Fibroblast of the aortic adventitia (primary cell): ENCODE measurements at regions not wholly inside any gene's neighbourhood (a gene's known extent, or its start where the extent isn't known, plus 50 kb on each side); places are given as distances from the start of the nearest gene placed in this dataset.
"Not testable (repeated sequence)": the region's sequence is repeated elsewhere in the genome, so short reads cannot be mapped to it uniquely, and the experiment has no call there.

Experiments used
- DNase-seq: peaks from one replicate; pipeline ENCODE4 v3.0.0-alpha.2; 2010; ENCODE audit warnings: low read depth
- H3K4me3 ChIP-seq: 2 replicates; pipeline ENCODE4 v1.5.1; 2011; ENCODE audit warnings: low read depth, mild to moderate bottlenecking, control low read depth, low read length, moderate library complexity
- TF ChIP-seq, protein P1 (sequence below): IDR thresholded peaks from 2 replicates; pipeline ENCODE4 v1.5.1; 2011; ENCODE audit warnings: mild to moderate bottlenecking, low read length, control low read depth, inconsistent platforms; ENCODE audit not compliant: insufficient read depth

DNA sequence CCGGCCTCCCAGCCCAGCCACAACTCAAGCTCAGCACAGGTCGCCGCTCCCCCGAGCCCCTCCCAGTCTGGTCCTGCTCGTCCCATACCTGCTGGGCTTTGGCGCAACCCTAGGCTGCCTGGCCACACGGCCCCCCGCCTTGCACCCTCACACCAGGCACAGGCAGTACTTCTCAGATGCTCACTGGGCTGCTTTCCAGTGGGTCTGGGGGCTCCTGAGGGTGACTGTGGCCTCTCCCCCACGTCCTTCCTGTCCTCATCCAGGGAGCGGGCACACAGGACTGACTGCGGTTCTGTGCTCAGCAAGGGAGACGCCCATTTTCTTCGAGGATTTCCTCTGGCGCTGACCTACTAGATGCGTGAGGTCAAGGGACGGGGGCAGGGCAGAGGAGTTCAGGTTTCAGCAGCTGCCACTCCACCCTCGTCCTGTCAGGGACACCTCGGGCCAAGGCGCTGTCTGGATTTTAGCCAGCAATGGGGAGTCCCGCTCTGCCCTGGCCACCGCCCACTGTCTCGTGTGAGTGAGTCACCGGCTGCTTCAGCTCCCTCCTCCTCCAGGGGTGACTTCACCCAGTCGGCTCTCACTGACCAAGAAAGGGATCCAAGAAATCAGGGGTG lies 115.8 kb downstream of the NPIPB11 start:
- TF ChIP-seq, protein P1, sequence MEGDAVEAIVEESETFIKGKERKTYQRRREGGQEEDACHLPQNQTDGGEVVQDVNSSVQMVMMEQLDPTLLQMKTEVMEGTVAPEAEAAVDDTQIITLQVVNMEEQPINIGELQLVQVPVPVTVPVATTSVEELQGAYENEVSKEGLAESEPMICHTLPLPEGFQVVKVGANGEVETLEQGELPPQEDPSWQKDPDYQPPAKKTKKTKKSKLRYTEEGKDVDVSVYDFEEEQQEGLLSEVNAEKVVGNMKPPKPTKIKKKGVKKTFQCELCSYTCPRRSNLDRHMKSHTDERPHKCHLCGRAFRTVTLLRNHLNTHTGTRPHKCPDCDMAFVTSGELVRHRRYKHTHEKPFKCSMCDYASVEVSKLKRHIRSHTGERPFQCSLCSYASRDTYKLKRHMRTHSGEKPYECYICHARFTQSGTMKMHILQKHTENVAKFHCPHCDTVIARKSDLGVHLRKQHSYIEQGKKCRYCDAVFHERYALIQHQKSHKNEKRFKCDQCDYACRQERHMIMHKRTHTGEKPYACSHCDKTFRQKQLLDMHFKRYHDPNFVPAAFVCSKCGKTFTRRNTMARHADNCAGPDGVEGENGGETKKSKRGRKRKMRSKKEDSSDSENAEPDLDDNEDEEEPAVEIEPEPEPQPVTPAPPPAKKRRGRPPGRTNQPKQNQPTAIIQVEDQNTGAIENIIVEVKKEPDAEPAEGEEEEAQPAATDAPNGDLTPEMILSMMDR, result no peak
- peak; percentile 76 for DNase-seq
- H3K4me3 ChIP-seq, result no peak overlapping the region

DNA sequence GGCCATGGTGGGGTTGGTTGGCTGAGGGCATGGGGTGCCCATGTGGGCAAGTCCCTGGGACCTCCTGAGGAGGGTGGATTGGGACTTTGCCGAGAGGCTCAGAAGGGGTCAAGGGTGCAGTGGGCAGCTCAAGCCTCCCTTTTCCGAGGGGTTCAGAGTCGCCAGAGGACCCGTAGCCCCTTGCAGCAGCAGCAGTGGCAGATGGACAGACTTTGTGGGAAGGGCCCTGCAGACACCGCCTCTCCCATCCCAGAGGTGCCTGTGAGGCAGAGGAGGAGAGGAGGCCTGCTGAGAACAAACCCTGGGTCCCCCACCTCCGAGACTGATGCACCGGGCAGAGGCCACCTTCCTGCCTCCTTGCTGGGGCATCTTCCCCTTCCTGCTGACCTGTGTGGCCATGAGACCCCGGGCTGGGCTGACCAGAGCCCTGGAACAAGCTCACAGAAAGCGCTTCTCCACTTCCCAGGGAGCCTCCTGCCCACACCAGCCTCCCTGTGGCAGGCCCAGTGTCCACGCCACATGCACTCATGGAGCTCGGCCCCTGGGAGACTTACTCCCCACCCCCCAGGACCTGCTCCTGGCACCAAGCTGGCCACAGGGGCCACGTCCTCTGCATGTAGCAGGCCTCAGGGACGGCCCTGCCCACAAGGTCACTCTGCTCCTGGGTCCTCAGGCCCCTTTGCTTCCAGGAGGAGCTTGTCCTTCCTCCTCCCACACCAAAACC lies 116.8 kb downstream of the NPIPB11 start:
- not testable (repeated sequence) for DNase-seq

DNA sequence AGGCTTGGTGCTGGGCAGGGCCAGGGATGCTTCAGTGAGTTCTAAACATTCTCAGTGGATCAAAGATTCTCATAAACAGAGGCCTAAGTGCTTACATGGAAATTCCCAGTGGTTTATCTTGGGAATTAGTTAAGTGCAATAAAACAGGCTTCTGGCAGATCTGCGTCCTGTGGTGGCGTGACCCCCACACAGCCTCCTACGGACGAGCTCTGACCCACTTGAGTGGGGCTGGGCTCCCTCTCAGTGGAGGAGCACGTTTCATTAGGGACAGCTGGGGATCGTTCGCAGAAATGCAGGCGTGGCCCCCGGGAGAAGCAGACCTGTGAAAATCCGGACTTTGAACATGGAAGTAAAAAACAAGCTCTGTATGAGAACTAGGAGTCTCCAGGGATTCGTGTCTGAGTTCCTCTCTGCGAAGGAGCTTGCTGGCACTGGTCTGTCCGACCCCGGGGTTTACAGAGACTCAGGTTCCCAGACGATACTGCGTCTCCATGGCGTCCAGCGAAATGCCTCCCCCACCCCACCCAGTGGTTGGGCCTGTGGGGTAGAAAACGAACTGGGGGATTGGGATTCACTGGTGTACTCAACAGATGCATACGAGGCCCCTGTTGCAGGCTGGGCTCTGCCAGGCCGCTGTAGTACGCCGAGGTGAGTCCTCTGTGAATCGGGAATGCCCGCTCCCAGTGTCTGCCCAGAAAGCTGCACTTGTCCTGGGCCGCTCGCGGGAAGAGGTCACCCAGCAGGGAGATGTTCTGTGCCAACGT lies 117.6 kb downstream of the NPIPB11 start:
- not testable (repeated sequence) for DNase-seq, H3K4me3 ChIP-seq

More for the DNA sequence above, 116.8 kb downstream of the NPIPB11 start:
- H3K4me3 ChIP-seq, result not testable (repeated sequence)

DNA sequence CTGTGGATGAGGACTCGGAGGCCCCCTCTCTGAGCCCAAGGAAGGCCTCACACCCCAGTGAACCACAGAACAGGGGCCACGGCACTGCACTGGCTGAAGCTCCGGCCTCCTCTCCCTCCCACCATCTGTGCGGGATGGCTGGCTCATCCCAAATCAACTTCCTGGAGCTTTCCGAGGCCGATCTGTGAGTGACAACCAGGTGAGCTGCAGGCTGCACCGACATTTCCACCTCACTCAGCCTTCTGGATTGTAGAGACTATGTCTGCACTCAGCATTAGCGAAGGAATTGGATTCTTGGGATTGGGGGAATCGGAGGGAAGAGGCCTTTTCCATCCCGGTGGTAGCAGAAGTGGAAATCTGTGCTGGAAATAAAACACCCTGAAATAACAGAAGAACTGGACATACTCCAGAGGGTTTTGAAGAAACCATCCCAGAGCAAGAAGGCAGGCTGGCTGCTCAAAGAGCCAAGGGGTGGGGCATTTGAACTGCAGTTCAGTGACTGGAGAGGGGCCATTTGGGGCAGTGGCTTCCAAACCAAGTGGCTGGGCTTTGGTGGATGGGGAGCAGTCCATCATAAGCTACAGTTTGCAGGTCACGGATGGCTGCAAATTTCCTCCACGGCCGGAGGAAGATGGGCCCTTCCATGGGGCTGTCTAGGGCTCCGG lies 118.5 kb downstream of the NPIPB11 start:
- DNase-seq, result peak; percentile 66
- H3K4me3 ChIP-seq, result not testable (repeated sequence)

DNA sequence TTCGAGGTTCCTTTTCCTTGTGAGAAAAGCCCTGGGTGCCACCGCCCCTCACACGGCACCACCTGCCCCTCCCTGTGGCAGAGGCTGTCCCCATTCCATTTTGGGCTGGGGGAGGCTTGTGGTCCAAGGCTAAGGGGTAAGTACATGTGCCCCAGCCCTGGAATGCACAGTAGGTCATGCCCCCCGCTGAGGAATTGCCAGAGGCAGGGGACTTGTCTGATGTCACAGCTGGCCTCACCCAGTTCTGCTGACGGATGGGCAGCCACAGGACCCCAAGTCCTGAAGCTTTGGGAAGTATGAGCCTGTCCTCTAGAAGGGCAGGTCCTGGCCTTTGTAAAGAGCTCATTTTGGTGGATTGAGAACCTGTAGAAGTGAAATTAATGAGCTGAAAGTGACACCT lies 119.3 kb downstream of the NPIPB11 start:
- not testable (repeated sequence) for H3K4me3 ChIP-seq, DNase-seq

DNA sequence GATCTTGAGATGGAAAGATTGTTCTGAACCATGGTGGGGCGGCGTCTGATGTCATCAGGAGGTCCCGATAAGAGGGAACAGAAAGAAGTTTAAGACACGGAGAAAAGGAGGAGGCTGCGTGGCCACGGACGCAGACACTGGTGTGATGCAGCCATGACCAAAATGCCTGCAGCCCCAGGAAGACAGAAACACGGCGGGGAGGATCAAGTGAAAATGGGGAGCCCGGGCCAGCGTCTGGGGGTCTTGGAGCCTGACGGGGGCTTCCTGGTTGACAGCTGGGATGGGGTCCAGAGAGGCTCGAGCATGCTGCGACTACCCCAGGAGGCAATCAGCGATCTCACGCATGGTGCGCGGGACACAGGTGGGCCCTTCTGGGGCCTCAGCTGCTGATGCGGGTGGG lies 119.7 kb downstream of the NPIPB11 start:
- not testable (repeated sequence) for DNase-seq, H3K4me3 ChIP-seq

DNA sequence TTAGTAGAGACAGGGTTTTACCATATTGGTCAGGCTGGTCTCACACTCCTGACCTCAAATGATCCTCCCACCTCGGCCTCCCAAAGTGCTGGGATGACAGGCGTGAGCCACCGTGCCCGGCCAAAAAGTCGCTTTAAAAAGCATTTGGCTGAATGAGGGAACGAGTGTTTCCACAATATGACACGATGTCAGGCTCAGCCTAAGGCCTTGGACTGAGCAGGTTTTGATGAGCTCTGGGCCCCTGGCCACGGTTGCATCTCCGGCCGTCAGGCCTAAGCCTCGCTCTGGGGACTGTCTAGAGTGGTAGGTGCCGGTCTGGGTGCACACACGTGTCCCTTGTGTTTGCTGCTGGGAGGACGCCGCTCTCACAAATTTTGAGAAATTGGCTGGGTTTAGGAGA lies 120.3 kb downstream of the NPIPB11 start:
- DNase-seq, H3K4me3 ChIP-seq: not testable (repeated sequence)

DNA sequence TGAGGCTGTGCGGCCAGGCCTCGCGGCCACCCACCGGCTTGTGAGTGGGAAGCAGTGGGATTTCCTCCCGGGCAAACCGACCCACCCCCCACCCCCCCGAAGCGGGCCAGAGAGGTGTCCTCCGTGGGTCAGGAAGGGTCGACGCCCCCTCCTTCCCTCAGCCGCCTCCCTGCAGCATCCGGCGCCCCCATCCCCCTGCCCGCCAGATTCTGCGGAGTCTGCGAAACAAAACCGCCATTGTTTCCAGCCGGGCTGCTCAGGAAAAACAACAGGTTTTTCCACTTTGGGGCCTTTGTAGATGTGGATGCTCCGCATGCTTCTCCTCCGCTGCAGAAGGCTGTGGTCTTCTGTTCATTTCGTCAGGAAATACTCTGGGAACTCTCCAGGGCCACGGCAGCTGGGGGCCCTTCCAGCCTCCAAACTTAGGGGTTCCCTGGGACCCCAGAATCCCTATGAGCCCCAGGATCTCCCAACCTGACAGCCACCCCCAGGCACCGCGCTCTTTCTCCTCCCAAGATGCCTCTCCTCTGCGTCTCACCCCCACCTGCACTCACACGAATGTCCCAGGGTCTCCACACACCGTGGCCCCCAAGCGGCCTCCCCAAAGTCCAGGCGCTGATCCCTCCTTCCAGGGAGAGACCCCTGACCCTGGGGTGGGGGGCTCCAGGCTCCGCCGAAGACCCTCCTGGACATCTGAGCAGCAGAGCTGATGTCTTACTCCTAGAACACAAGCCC lies 121.2 kb downstream of the NPIPB11 start:
- DNase-seq, H3K4me3 ChIP-seq: not testable (repeated sequence)

DNA sequence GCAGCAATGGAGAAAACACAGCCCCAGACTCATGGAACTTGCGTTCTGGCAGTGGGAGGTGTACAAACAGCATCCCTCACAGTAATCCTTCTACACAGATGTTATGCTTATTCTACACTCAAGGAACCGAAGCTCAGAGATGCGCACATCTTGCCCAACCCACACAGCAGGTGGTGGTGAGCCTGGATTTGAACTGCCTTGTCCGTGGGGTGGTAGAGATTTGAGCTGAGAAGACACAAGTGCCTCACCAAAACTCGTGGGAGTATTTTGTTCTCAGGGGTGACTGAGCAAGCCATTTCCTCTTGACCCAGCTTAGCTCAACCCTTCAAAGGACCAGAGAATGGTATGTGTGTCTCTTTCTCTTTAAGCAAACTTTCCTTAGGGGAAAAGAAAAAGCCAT lies 121.8 kb downstream of the NPIPB11 start:
- not testable (repeated sequence) for DNase-seq, H3K4me3 ChIP-seq

DNA sequence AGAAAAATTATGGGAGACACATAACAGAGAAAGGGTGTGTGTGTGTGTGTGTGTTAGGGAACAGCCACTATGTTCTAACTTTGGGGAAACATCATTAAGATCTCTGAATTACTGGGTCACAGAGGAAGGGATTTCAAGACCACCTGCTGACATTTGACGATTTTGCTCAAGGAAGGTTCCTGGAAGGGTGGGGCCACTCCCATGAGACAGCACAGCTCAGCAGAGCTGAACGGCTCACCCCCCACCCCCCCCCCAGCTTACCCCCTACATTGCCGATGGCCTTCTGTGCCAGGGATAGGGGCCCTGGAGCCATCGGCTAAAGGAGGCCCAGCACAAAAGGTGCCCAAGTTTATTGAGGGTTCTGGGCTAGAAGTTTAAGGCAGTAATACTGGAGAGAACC lies 122.4 kb downstream of the NPIPB11 start:
- not testable (repeated sequence) for H3K4me3 ChIP-seq, DNase-seq

DNA sequence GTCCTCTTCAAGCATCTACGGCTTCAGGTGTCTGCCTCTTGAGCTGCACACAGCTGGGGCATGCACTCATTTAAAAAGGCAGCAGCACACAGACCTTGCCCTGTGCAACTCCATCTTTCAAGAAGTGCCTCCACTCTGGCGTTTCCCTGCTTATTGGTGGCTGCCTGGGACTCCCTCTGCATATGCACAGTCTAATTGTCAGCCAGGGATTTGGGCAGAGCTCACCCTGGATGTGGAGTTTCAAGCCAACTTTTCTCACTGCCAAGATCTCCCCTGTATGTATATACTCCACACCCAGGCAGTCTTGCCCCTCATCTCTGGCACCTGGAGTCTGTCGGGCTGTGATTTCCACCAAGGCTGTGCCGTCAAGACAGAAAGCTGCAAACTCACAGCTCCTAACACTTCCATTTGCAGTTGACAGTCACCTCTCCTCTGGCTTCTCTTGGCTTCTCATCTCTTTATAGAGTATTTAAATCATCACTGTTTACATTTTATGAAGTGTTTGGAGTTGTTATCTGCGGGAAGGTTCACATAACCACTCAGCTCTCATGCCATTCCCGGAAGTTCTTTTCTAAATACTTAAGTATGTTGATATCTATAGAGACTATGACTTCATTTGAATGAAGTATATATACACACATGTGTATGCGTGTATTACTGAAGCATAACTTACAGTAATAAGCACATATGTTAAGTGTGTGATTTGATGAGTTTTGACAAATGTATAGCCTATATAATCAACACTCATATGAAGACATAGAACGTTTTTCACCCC lies 128.2 kb downstream of the NPIPB11 start:
- H3K4me3 ChIP-seq, DNase-seq: not testable (repeated sequence)

DNA sequence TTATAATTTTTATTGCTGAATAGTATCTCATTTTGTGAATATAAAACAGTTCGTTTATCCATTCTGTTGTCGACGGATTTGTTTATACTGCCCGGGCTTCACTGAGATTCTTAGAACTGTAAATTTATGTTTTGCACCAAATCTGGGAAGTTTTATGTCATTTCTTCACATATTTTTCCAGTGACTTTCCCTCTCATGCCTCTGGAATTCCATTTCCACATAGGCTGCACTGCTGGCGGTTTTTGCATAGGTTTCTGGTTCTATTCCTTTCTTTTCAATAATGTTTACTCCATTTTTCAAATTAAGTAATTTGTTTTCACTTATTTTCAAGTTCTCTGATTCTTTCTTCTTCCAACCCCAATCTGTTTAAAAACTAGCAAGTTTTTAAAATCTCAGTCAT lies 130.1 kb downstream of the NPIPB11 start:
- H3K4me3 ChIP-seq, DNase-seq: not testable (repeated sequence)

DNA sequence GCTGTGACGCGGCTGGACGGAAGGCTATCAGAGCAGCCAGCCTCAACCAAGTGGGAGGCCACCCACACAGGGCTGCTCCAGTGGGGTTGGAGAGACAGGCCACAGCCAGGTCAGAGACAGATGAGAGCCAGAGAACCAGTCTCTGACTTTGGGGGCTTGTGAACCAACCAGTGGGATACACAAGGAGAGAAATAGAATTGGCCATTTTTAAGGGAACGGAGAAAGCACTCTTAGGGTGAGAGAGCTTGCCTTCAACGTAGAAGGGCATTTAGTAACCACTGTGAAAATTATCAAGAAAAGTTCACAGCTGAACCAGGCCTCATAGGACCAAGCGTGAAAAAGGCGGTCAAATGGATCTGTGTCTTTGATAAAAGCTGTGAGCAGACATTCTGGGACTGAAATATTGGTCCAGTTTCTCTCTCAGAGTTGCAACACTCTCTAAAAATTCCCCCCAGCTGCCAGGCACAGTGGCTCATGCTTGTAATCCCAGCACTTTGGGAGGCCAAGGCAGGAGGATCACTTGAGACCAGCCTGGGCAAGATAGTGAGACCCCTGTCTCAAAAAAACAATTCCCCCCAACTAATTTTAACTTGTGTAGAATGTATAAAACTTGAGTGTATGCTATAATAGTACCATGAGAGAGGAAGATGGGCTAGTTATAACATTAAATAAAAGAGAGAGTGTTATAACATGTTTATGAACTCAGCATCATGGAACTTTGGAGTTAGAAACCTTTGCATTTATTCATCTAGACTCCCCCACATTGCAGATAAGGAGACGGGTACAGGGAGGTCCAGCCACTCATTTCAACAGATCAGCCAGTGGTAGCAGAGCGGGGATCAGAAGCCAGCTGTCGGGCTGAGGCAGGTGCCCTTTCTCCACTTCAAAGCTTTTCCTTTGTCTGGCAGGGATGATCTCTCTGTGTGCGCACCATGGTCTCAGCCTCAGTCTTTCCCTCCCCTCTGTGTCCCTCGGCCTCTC lies 132.2 kb downstream of the NPIPB11 start:
- DNase-seq, result not testable (repeated sequence)

DNA sequence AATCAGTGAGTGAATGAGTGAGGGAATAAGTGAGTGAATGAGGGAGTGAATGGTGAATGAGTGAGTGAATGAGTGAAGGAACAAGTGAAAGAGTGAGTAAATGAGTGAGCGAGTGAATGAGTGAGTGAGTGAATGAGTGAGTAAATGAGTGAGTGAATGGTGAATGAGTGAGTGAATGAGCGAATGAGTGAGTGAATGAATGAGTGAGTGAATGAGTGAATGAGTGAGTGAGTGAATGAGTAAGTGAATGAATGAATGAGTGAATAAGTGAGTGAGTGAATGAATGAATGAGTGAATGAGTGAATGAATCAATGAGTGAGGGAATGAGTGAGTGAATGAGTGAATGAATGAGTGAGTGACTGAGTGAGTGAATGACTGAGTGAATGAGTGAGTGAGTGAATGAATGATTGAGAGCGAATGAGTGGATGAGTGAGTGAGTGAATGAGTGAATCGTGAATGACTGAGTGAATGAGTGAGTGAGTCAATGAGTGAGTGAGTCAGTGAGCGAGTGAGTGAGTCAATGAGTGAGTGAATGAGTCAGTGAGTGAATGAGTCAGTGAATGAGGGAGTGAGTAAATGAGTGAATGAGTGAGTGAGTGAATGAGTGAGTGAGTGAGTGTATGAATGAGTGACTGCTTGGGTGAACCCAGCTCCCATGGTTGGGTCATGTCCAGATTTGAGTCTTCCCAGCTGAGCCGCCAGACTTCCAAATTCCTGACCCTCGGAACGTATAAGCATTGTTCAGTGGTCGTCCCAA lies 133.0 kb downstream of the NPIPB11 start:
- not testable (repeated sequence) for DNase-seq, H3K4me3 ChIP-seq

More for the DNA sequence above, 132.2 kb downstream of the NPIPB11 start:
- not testable (repeated sequence) for H3K4me3 ChIP-seq
